Naive thymus-derived CD4-positive, alpha-beta T cell (primary cell): ENCODE measurements at regions not wholly inside any gene's neighbourhood (a gene's known extent, or its start where the extent isn't known, plus 50 kb on each side); places are given as distances from the start of the nearest gene placed in this dataset.

Experiments
- ATAC-seq: fragments of 150-1000 bp; cut with Tn5 transposase; 2 replicates; pipeline ENCODE4 v1.10.0; 2021; ENCODE audit warnings: mild to moderate bottlenecking, moderate library complexity
- CTCF ChIA-PET: fragments of 350-600 bp; sonication (Branson Sonifier 250); formaldehyde crosslinking; loops from one replicate; lab custom pipeline; 2021; ENCODE audit warnings: antibody characterized with exemption; lab: Charles Lee
- POLR2A ChIA-PET: fragments of 350-600 bp; sonication (Branson Sonifier 250); formaldehyde crosslinking; loops from one replicate; lab custom pipeline; 2021; ENCODE audit warnings: antibody characterized with exemption, inconsistent platforms; lab: Charles Lee
- DNase-seq, 9 donors: peaks; one replicate each; pipeline versions ENCODE4 v3.0.0 to v3.0.0-alpha.2; 2020 to 2022; ENCODE audit warnings: mixed read lengths in 1 of 9
- H3K27ac ChIP-seq: one replicate; pipeline ENCODE4 v1.7.0; 2013; ENCODE audit warnings: mild to moderate bottlenecking, low read depth, low read length, moderate library complexity
- H3K27me3 ChIP-seq, 2 donors: one replicate each; pipeline ENCODE4 v1.7.0; 2013; ENCODE audit warnings: low read length in 2 of 2, mild to moderate bottlenecking in 2 of 2, moderate library complexity in 2 of 2; ENCODE audit not compliant: control insufficient read depth in 2 of 2, insufficient read depth in 2 of 2
- H3K36me3 ChIP-seq, 3 experiments: 1 replicate in 2 of 3; 2 replicates in 1 of 3; pipeline ENCODE4 v1.7.0; 2013; ENCODE audit warnings: low read length in 3 of 3, mild to moderate bottlenecking in 3 of 3, moderate library complexity in 1 of 3; ENCODE audit not compliant: insufficient read depth in 3 of 3, control insufficient read depth in 2 of 3
- H3K4me1 ChIP-seq, 2 donors: one replicate each; pipeline ENCODE4 v1.7.0; 2013; ENCODE audit warnings: low read length in 2 of 2, mild to moderate bottlenecking in 2 of 2, moderate library complexity in 1 of 2; ENCODE audit not compliant: control insufficient read depth in 2 of 2, insufficient read depth in 2 of 2
- H3K4me3 ChIP-seq: 2 replicates; pipeline ENCODE4 v1.7.0; 2013; ENCODE audit warnings: mild to moderate bottlenecking, low read length
- H3K9me3 ChIP-seq, 3 experiments: 1 replicate in 2 of 3; 2 replicates in 1 of 3; pipeline ENCODE4 v1.7.0; 2013; ENCODE audit warnings: low read length in 3 of 3; ENCODE audit not compliant: control insufficient read depth in 2 of 3
- H3K27ac Mint-ChIP-seq, 9 donors: one replicate each; pipeline ENCODE4 v1.8.0; 2020 to 2022; ENCODE audit warnings: mixed read lengths in 9 of 9, mild to moderate bottlenecking in 8 of 9, moderate library complexity in 5 of 9, inconsistent platforms in 2 of 9
- H3K27me3 Mint-ChIP-seq, 5 donors: one replicate each; pipeline ENCODE4 v1.8.0; 2021 to 2022; ENCODE audit warnings: mixed read lengths in 5 of 5, mild to moderate bottlenecking in 1 of 5
- H3K36me3 Mint-ChIP-seq, 5 donors: one replicate each; pipeline ENCODE4 v1.8.0; 2020 to 2022; ENCODE audit warnings: mixed read lengths in 5 of 5, mild to moderate bottlenecking in 3 of 5, inconsistent platforms in 1 of 5
- H3K4me1 Mint-ChIP-seq, 7 donors: one replicate each; pipeline ENCODE4 v1.8.0; 2020 to 2022; ENCODE audit warnings: mixed read lengths in 7 of 7, mild to moderate bottlenecking in 3 of 7, inconsistent platforms in 1 of 7
- H3K4me3 Mint-ChIP-seq, 10 donors: one replicate each; pipeline ENCODE4 v1.8.0; 2020 to 2022; ENCODE audit warnings: mild to moderate bottlenecking in 10 of 10, mixed read lengths in 10 of 10, moderate library complexity in 6 of 10, inconsistent platforms in 2 of 10
- H3K9me3 Mint-ChIP-seq, 11 donors: one replicate each; pipeline ENCODE4 v1.8.0; 2020 to 2022; ENCODE audit warnings: mixed read lengths in 11 of 11, mild to moderate bottlenecking in 4 of 11, inconsistent platforms in 1 of 11, moderate library complexity in 1 of 11
- intact Hi-C, 2 donors: fragments of 100-400 bp; cut with micrococcal nuclease; formaldehyde crosslinking; loops; one replicate each; pipeline ENCODE4 v1.15.1; 2023

DNA sequence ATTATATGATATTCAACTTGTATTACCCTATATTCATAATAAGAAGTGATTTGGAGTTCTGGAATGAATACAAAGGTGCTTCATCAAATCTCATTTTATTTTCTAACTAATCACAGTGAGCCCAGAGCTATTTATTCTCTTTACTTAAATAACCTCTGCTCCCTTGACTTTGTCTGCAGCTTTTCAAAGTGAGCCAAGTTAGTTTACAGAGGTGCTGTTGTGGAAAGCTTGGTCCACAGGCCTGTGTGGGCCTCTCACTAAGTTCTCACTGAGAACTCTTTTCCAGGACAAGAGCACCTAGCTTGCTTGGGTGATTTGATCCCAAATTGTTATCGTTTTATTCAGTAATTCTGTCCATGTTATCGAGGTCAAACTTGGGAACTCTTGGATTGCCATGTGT lies 319.3 kb downstream of the RFC3 start:
- no peaks in the 10 kb centered on the region for H3K27me3 ChIP-seq
- peaks cover 0 to 21% (median 11%) of the 10 kb centered on the region in 11 donors for H3K9me3 Mint-ChIP-seq
- no peaks in the 10 kb centered on the region for H3K36me3 ChIP-seq
- intact Hi-C loops, result no loop called here
- peaks cover 0 to 11% (median 8%) of the 10 kb centered on the region in 5 donors for H3K27me3 Mint-ChIP-seq
- no peak overlapping the region for H3K4me3 Mint-ChIP-seq
- DNase-seq, result no peak
- H3K4me3 ChIP-seq, result no peak overlapping the region
- no peak overlapping the region for H3K27ac Mint-ChIP-seq
- no peak for ATAC-seq
- CTCF ChIA-PET, result no interaction called here
- no peaks in the 10 kb centered on the region for H3K4me1 Mint-ChIP-seq
- H3K4me1 ChIP-seq, result no peaks in the 10 kb centered on the region
- H3K9me3 ChIP-seq, result peaks cover 0 to 6% (median 0%) of the 10 kb centered on the region in 3 experiments
- no peaks in the 10 kb centered on the region for H3K36me3 Mint-ChIP-seq
- H3K27ac ChIP-seq, result no peak overlapping the region
- POLR2A ChIA-PET, result no interaction called here

DNA sequence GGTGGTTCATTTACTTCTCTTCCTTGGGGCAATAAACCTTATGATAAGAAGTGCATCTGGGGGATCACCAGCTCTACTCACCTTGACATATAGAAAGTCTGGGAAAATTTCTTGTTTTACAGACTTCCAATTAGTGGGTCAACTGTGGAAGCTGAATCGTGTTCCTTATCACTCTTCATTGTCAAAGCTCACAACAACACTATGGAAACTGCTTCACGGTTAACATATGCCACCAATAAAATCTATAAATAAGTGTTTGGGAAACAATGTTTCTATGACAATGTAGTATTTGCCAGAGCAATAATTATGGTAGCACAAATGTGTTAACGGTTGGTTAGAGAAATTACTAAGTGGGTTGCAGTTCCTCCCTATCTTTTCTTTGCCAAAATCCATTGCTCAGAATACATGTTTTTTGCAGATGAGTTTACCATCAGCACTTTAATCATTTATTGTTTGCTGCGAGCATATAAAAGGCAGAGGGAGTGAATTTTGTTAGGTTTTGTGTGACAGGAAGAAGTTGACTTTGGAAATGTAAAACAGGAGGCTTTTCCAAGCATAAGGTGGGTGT lies 321.8 kb downstream of the RFC3 start:
- DNase-seq, result no peak
- Histone ChIP-seq H3K27ac (no peak overlapping the region), H3K9me3 (peaks cover 0 to 6% (median 0%) of the 10 kb centered on the region in 3 experiments), H3K36me3 (no peaks in the 10 kb centered on the region), H3K27me3 (no peaks in the 10 kb centered on the region), H3K4me3 (no peak overlapping the region), H3K4me1 (no peaks in the 10 kb centered on the region)
- H3K27ac Mint-ChIP-seq, result no peak overlapping the region
- H3K27me3 Mint-ChIP-seq, result peaks cover 0 to 12% (median 11%) of the 10 kb centered on the region in 5 donors
- no peaks in the 10 kb centered on the region for H3K4me1 Mint-ChIP-seq
- intact Hi-C loops, result no loop called here
- H3K36me3 Mint-ChIP-seq, result no peaks in the 10 kb centered on the region
- no peak overlapping the region for H3K4me3 Mint-ChIP-seq
- peaks cover 0 to 23% (median 11%) of the 10 kb centered on the region in 11 donors for H3K9me3 Mint-ChIP-seq
- POLR2A ChIA-PET, result no interaction called here
- CTCF ChIA-PET, result no interaction called here
- no peak for ATAC-seq

DNA sequence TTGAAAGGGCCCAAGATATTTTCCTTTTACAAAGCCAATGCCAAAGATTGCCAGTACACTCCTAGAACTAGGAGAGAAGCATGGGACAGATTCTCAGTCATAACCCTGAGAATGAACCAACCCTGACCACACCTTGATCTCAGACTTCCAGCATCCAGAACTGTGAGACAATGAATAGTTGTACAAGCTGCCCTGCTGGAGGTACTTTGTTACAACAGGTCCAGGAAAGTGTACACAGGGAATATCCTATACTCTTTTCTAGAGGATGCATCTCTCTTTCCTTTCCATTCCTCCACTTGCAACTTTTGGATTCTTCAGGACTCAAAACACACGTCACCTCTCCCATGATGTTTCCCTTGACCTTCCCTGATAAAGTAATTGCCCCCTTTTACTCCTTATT lies 325.7 kb downstream of the RFC3 start:
- no peak overlapping the region for H3K4me3 Mint-ChIP-seq
- Histone ChIP-seq H3K4me1 (no peaks in the 10 kb centered on the region), H3K4me3 (no peak overlapping the region), H3K9me3 (no peaks in the 10 kb centered on the region), H3K27me3 (no peaks in the 10 kb centered on the region), H3K27ac (no peak overlapping the region), H3K36me3 (no peaks in the 10 kb centered on the region)
- no peak overlapping the region for H3K27ac Mint-ChIP-seq
- peaks cover 0 to 11% (median 10%) of the 10 kb centered on the region in 5 donors for H3K27me3 Mint-ChIP-seq
- CTCF ChIA-PET, result no interaction called here
- H3K4me1 Mint-ChIP-seq, result no peaks in the 10 kb centered on the region
- peaks cover 0 to 21% (median 3%) of the 10 kb centered on the region in 11 donors for H3K9me3 Mint-ChIP-seq
- DNase-seq (no peak), ATAC-seq (no peak)
- intact Hi-C loops, result no loop called here
- H3K36me3 Mint-ChIP-seq, result no peaks in the 10 kb centered on the region
- POLR2A ChIA-PET, result no interaction called here

DNA sequence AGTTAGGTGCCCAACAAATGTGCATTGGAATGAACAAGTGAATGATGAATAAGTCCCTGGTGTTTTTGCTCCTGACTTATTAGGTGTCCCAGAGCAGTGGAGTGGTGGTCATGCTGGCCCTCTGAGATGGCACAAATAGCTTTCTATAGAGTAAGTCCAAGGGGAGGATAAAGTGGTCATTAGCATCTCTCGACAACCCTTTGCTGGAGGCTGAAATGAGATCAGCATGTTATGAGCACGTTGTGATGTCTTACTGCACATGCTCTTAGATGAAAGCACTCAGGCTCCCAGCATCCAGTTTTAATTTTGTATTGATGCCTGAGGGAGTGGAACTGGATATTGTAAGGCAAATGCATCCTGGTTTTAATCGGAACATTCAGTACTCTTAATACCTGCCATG lies 326.2 kb downstream of the RFC3 start:
- Histone ChIP-seq H3K9me3 (no peaks in the 10 kb centered on the region), H3K4me3 (no peak overlapping the region), H3K27me3 (no peaks in the 10 kb centered on the region), H3K36me3 (no peaks in the 10 kb centered on the region), H3K27ac (no peak overlapping the region), H3K4me1 (no peaks in the 10 kb centered on the region)
- H3K9me3 Mint-ChIP-seq, result peaks cover 0 to 20% (median 3%) of the 10 kb centered on the region in 11 donors
- intact Hi-C loops, result no loop called here
- POLR2A ChIA-PET, result no interaction called here
- no peak overlapping the region for H3K4me3 Mint-ChIP-seq
- H3K27ac Mint-ChIP-seq, result no peak overlapping the region
- H3K4me1 Mint-ChIP-seq, result no peaks in the 10 kb centered on the region
- H3K27me3 Mint-ChIP-seq, result peaks cover 0 to 11% (median 6%) of the 10 kb centered on the region in 5 donors
- DNase-seq (no peak), ATAC-seq (no peak)
- no peaks in the 10 kb centered on the region for H3K36me3 Mint-ChIP-seq
- CTCF ChIA-PET, result no interaction called here

DNA sequence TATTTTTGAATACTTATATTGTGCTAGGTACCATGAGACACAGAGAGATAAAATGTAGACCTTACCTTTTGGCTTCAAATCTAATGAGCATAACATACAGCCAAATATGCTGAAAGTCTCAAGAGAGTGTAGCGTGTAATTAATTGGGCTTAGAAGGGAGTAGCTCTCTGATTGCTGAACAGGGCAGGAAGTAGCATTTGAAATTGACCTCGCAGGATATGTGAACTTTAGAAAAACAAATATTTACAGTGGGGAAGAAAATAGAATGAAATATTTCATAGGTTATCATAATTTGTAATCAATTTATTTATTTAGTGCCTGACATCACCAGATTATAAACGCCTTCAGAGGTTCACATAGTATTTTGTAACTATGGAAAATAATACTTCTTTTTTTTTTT lies 327.1 kb downstream of the RFC3 start:
- DNase-seq, result no peak
- Mint-ChIP-seq H3K27me3 (peaks cover 0 to 9% (median 0%) of the 10 kb centered on the region in 5 donors), H3K36me3 (no peaks in the 10 kb centered on the region), H3K4me3 (no peak overlapping the region), H3K4me1 (no peaks in the 10 kb centered on the region), H3K9me3 (peaks cover 0 to 16% (median 0%) of the 10 kb centered on the region in 11 donors), H3K27ac (no peak overlapping the region)
- intact Hi-C loops, result no loop called here
- H3K27me3 ChIP-seq, result no peaks in the 10 kb centered on the region
- no peak for ATAC-seq
- no peak overlapping the region for H3K27ac ChIP-seq
- ChIA-PET CTCF (no interaction called here), POLR2A (no interaction called here)
- H3K4me3 ChIP-seq, result no peak overlapping the region
- no peaks in the 10 kb centered on the region for H3K9me3 ChIP-seq
- H3K4me1 ChIP-seq, result no peaks in the 10 kb centered on the region
- no peaks in the 10 kb centered on the region for H3K36me3 ChIP-seq

DNA sequence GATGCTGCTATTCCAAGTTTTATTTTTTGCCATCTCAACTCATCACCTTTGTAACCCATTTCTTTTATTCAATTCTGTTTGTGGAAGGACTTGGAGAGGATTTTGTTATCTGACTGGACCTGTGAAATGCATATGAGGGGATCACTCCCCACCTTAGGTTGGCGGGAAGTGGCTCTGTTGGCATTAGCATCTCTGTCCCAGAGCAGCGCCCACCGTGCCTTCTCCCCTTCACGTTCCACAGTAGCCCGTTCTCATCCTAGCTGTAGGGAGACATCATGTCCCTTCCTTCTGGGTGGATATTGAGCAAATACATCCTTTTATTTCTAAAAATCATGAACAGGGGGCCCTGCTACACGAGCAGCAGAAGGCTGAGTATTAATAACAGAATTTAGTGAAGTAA lies 330.4 kb downstream of the RFC3 start:
- H3K4me3 ChIP-seq, result no peak overlapping the region
- no peak overlapping the region for H3K4me3 Mint-ChIP-seq
- ChIA-PET POLR2A (no interaction called here), CTCF (no interaction called here)
- no peak for ATAC-seq
- intact Hi-C loops, result no loop called here
- DNase-seq, result no peak
- H3K27me3 ChIP-seq, result no peaks in the 10 kb centered on the region
- peaks cover 0 to 7% (median 0%) of the 10 kb centered on the region in 11 donors for H3K9me3 Mint-ChIP-seq
- no peaks in the 10 kb centered on the region for H3K36me3 Mint-ChIP-seq
- no peak overlapping the region for H3K27ac ChIP-seq
- H3K27me3 Mint-ChIP-seq, result peaks cover 0 to 14% (median 6%) of the 10 kb centered on the region in 5 donors
- H3K36me3 ChIP-seq, result no peaks in the 10 kb centered on the region
- H3K4me1 Mint-ChIP-seq, result peaks cover 0 to 6% (median 0%) of the 10 kb centered on the region in 7 donors
- H3K9me3 ChIP-seq, result no peaks in the 10 kb centered on the region
- no peaks in the 10 kb centered on the region for H3K4me1 ChIP-seq
- no peak overlapping the region for H3K27ac Mint-ChIP-seq

DNA sequence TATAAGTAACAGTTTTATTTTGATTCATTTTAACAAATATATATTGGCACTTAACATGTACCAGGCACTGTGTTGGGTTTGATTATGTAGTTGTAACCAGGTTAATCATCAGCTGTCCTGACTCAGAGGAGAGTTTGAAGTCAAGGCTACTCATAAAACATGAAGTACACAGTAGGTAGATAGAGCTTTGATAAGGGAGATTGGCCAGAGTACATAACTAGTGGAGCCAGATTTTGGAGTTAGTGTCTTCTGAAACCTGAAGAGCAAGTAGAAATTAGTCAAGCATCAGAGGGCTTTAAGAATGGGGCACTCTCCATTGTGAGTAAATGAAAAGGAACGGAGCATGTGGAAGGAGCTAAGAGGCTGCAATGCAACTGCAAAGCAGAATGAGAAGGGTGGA lies 333.9 kb downstream of the RFC3 start:
- Mint-ChIP-seq H3K27ac (no peak overlapping the region), H3K4me1 (peaks cover 0 to 16% (median 0%) of the 10 kb centered on the region in 7 donors), H3K27me3 (peaks cover 0 to 14% (median 11%) of the 10 kb centered on the region in 5 donors), H3K4me3 (no peak overlapping the region), H3K36me3 (peaks cover 0 to 2% (median 0%) of the 10 kb centered on the region in 5 donors), H3K9me3 (peaks cover 0 to 7% (median 0%) of the 10 kb centered on the region in 11 donors)
- DNase-seq (no peak), ATAC-seq (no peak)
- no peaks in the 10 kb centered on the region for H3K36me3 ChIP-seq
- H3K4me3 ChIP-seq, result no peak overlapping the region
- intact Hi-C loops, result no loop called here
- POLR2A ChIA-PET, result no interaction called here
- no peaks in the 10 kb centered on the region for H3K9me3 ChIP-seq
- no peak overlapping the region for H3K27ac ChIP-seq
- CTCF ChIA-PET, result no interaction called here
- no peaks in the 10 kb centered on the region for H3K27me3 ChIP-seq
- H3K4me1 ChIP-seq, result no peaks in the 10 kb centered on the region
